Small intestine (tissue), 7 donors: ENCODE measurements at regions not wholly inside any gene's neighbourhood (a gene's known extent, or its start where the extent isn't known, plus 50 kb on each side); places are given as distances from the start of the nearest gene placed in this dataset.

Source experiments
- DNase-seq, 2 donors: peaks; one replicate each; pipeline versions ENCODE4 v3.0.0 to v3.0.0-alpha.2; 2013
- FAIRE-seq: peaks from 2 replicates; lab custom pipeline; 2012; peaks lifted over from hg19 to GRCh38; lab: Jason Lieb, UNC
- H3K27ac ChIP-seq, 3 donors: one replicate each; pipeline ENCODE4 v1.5.1; 2013; ENCODE audit warnings: low read length in 2 of 3, mild to moderate bottlenecking in 2 of 3, control low read depth in 1 of 3, inconsistent platforms in 1 of 3, low read depth in 1 of 3, moderate library complexity in 1 of 3
- H3K27me3 ChIP-seq, 3 donors: one replicate each; pipeline ENCODE4 v1.6.1; 2013; ENCODE audit warnings: low read length in 3 of 3, inconsistent platforms in 1 of 3; ENCODE audit not compliant: control insufficient read depth in 3 of 3, insufficient read depth in 3 of 3
- H3K36me3 ChIP-seq, 3 donors: one replicate each; pipeline ENCODE4 v1.6.1; 2013; ENCODE audit warnings: low read length in 3 of 3, inconsistent platforms in 1 of 3, low read depth in 1 of 3, mild to moderate bottlenecking in 1 of 3, moderate library complexity in 1 of 3; ENCODE audit not compliant: control insufficient read depth in 3 of 3, insufficient read depth in 2 of 3
- H3K4me1 ChIP-seq, 3 donors: one replicate each; pipeline ENCODE4 v1.6.1; 2013; ENCODE audit warnings: low read length in 2 of 3, inconsistent platforms in 1 of 3, low read depth in 1 of 3, mild to moderate bottlenecking in 1 of 3, moderate library complexity in 1 of 3; ENCODE audit not compliant: control insufficient read depth in 3 of 3, insufficient read depth in 2 of 3
- H3K4me3 ChIP-seq, 3 donors: one replicate each; pipeline ENCODE4 v1.5.1; 2013; ENCODE audit warnings: low read length in 3 of 3, control low read depth in 1 of 3, inconsistent platforms in 1 of 3, low read depth in 1 of 3, mild to moderate bottlenecking in 1 of 3, moderate library complexity in 1 of 3
- H3K9me3 ChIP-seq, 2 donors: one replicate each; pipeline ENCODE4 v1.6.1; 2013; ENCODE audit warnings: low read depth in 1 of 2, low read length in 1 of 2; ENCODE audit not compliant: control insufficient read depth in 2 of 2, insufficient read depth in 1 of 2
- WGBS, 3 donors: extraction: QIAGEN DNeasy Blood & Tissue Kit; methylation state at CpG; one replicate each; pipeline ENCODE4 v1.1.7; 2013; 5-methylcytosine and 5-hydroxymethylcytosine counted together
- donor health status: healthy with polysubstance abuse.
- donor health status: control.
- donor health status: control.
- donor health status: Bipolar disorder and iron deficiency.
- donor health status: healthy.

DNA sequence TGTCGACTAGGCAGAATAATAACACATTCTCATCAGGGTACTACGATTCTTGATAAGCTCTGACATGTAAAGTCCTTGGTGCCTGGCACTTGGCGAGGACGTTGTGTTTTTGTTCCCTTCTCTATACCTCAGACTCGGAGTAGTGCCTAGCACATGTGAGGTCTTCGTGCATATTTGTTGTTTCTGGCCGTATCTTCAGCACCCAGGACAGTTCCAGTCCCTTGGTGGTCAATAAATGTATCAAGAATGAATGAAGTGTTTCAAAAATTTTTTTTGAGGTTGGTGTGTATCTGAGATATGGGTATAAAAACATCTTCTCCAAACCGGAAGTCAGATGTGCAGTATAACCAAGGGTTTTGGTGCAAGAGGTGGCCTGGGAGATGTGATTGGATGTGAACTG lies 198.2 kb downstream of the AACS start:
- H3K27ac ChIP-seq, result no peak overlapping the region
- no peaks in the 10 kb centered on the region for H3K4me1 ChIP-seq
- FAIRE-seq (no peak), DNase-seq (no peak)
- no peaks in the 10 kb centered on the region for H3K36me3 ChIP-seq
- H3K4me3 ChIP-seq, result no peak overlapping the region
- H3K27me3 ChIP-seq, result no peaks in the 10 kb centered on the region
- peaks cover 0 to 5% of the 10 kb centered on the region in 2 donors for H3K9me3 ChIP-seq
- WGBS, 3 donors, result 84 to 89% (median 84%) methylated on average over 8 of the region's 8 CpGs

DNA sequence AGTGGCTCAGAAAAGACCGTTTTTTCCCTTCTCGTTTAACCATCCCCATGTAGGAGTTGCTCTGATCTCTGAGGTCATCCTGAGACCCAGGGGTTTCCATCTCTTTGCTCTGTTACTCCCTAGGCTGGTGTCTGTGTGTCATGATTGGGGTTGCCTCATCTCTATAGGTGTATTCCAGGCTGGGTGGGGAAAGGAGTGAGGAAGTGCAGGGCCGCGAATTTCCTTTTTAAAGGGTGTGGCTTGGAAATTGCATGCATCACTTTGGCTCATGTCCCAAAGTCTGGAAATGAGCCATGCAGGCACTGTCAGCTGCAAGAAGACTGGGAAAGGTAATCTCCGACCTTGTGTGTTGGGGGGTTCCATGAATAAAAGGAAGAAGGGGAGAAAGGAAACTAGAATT lies 201.9 kb downstream of the AACS start:
- no peak overlapping the region for H3K27ac ChIP-seq
- no peak for DNase-seq
- no peaks in the 10 kb centered on the region for H3K4me1 ChIP-seq
- WGBS, 3 donors, result 60 to 73% (median 63%) methylated on average over 5 of the region's 5 CpGs
- H3K27me3 ChIP-seq, result no peaks in the 10 kb centered on the region
- no peak overlapping the region for H3K4me3 ChIP-seq
- no peak for FAIRE-seq
- H3K9me3 ChIP-seq, result peaks cover 0 to 5% of the 10 kb centered on the region in 2 donors
- no peaks in the 10 kb centered on the region for H3K36me3 ChIP-seq

DNA sequence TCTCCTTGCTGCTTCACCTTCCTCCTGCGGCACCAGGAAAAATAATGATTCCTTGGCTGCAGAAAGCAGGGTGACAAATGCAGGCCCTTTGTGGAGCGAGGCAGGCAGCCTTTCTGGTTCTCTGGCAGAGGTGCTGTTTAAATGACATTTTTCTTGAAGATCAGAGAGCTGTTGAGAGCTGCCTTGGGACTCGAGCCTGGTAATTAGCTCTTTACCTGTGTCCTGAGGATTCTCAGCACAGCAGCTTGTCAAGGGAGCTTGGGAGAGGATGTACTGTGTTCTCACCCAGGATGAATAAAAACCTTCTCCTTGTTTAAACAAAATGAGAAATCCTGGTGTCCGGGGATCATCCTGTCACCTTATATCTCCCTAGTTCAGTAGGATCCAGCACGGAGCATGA lies 204.0 kb downstream of the AACS start:
- H3K4me3 ChIP-seq, result no peak overlapping the region
- no peak overlapping the region for H3K27ac ChIP-seq
- 62 to 65% (median 65%) methylated on average over 5 of the region's 5 CpGs for WGBS, 3 donors
- no peaks in the 10 kb centered on the region for H3K4me1 ChIP-seq
- H3K27me3 ChIP-seq, result no peaks in the 10 kb centered on the region
- no peaks in the 10 kb centered on the region for H3K36me3 ChIP-seq
- FAIRE-seq (no peak), DNase-seq (no peak)
- no peaks in the 10 kb centered on the region for H3K9me3 ChIP-seq

DNA sequence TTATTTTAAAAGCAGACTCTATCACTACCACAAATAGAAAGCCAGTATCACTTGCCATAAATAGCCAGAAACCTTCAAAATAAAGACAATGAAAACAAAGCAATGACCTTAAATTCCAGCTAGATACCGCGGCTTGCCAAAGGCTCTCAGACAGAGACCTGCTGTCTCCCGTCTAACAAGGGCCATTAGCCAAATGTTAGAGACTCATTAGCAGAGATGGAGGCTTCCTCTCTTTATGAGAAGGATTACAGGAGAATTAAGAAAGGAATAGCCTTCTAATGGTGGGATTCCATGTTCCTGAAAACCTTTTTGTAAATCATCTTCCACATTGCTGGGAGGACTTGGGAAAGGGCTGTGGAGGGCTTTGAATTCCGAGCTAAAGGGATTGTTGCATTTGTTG lies 206.7 kb downstream of the AACS start:
- no peaks in the 10 kb centered on the region for H3K9me3 ChIP-seq
- H3K4me1 ChIP-seq, result no peaks in the 10 kb centered on the region
- WGBS, 3 donors, result 48 to 62% (median 54%) methylated on average over 4 of the region's 4 CpGs
- no peak overlapping the region for H3K4me3 ChIP-seq
- FAIRE-seq (no peak), DNase-seq (no peak)
- no peaks in the 10 kb centered on the region for H3K27me3 ChIP-seq
- H3K27ac ChIP-seq, result no peak overlapping the region
- H3K36me3 ChIP-seq, result no peaks in the 10 kb centered on the region

DNA sequence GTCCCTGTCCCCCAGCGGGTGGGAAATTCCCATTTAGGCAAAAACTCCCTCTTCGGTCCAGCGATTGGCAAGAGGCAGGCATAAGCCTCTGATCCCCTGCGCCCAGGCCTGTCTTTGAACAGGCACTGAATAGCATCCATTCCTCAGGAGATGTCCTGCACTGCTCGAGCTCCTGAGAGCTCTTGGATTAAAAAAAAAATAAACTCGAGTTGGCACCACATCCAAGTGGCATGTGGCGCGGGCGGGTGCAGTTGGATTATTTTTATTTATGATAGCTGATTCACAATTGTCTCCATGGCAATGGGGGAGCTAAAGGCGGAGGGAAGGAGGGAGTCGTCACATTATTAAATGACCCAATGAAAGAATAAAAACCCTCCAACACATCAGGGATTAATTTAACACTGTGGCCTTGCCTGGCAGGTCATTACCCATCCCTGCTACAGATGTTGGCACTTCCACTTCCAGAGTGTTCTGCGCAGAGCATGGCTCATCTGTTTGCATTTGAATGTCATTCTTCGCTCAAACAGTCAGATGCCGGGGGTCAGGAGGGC lies 207.2 kb downstream of the AACS start:
- WGBS, 3 donors, result 77 to 82% (median 82%) methylated on average over 14 of the region's 14 CpGs
- no peak for FAIRE-seq

DNA sequence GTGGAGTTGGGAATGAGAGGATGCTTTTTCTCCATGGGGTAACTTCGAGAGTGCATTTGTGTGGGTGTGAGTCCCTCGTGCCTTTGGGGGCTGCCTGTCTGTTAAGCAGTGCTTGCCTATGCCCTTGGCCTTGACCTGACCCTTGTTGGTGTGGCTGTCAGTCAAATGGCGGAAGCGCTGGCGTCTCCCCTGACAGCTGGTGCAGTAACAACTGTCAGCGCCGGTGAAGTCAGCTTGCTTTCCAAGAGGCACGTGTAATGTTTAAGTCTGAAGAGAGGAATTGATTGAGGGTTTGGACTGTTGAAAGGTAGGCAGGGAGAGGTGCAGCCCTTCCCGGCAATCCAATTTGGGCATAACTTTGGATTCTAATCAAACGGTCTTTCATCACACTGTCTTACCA lies 211.3 kb downstream of the AACS start:
- H3K27me3 ChIP-seq, result peaks cover 0 to 4% (median 0%) of the 10 kb centered on the region in 3 donors
- no peaks in the 10 kb centered on the region for H3K4me1 ChIP-seq
- FAIRE-seq (no peak), DNase-seq (no peak)
- no peak overlapping the region for H3K4me3 ChIP-seq
- H3K27ac ChIP-seq, result no peak overlapping the region
- no peaks in the 10 kb centered on the region for H3K36me3 ChIP-seq
- 73 to 78% (median 78%) methylated on average over 10 of the region's 10 CpGs for WGBS, 3 donors
- no peaks in the 10 kb centered on the region for H3K9me3 ChIP-seq

More for the DNA sequence above, 207.2 kb downstream of the AACS start:
- no peaks in the 10 kb centered on the region for H3K36me3 ChIP-seq
- H3K9me3 ChIP-seq, result no peaks in the 10 kb centered on the region
- H3K27ac ChIP-seq, result no peak overlapping the region
- no peaks in the 10 kb centered on the region for H3K27me3 ChIP-seq
- DNase-seq, result no peak
- no peaks in the 10 kb centered on the region for H3K4me1 ChIP-seq
- H3K4me3 ChIP-seq, result no peak overlapping the region

DNA sequence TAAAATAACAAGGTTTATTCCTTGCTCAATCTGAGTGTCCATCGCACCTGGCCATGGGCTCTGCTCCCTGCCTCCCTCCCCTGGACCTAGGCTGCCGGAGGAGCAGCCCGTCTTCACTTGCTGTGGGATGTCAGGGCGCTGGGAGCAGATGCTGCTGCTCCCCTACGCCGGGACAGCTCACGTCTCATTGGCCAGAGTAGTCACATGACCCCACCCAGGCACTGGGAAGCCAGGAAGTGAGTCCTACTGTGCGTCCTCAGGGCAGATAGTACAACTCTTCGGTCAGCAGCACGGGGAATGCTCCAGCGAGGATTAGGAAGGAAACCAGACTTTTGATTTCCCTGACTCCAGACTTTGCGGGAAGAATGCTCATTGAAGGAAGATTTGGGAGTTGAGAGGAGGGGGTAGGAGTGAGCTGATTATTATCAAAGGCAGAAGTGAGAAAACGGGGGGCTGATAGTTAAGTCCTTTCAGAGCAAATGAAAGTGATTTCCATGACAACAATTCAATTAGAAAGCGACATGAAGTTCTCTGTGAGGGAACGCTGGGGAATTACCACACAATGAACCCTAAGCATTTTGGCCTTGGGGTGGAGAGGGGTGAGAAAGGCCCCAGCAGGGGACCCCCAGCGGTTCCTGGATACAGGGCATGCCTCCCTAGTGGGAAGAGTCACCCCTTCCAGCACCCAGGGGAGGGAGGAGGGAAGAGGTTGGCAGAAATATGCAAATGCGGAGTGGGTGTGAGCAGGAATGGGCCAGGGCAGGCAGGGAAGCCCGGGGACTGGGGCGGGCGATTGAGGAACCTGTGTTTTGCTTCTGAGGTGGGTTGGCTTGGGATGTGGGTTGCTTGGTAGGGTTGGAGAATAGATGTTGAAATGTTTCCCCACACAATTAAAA lies 215.5 kb downstream of the AACS start:
- Histone ChIP-seq H3K4me1 (no peaks in the 10 kb centered on the region), H3K36me3 (no peaks in the 10 kb centered on the region), H3K9me3 (no peaks in the 10 kb centered on the region), H3K4me3 (no peak overlapping the region), H3K27me3 (peaks cover 0 to 4% (median 0%) of the 10 kb centered on the region in 3 donors), H3K27ac (no peak overlapping the region)
- WGBS, 3 donors, result 18 to 27% (median 26%) methylated on average over 20 of the region's 20 CpGs
- FAIRE-seq (no peak), DNase-seq (no peak)

DNA sequence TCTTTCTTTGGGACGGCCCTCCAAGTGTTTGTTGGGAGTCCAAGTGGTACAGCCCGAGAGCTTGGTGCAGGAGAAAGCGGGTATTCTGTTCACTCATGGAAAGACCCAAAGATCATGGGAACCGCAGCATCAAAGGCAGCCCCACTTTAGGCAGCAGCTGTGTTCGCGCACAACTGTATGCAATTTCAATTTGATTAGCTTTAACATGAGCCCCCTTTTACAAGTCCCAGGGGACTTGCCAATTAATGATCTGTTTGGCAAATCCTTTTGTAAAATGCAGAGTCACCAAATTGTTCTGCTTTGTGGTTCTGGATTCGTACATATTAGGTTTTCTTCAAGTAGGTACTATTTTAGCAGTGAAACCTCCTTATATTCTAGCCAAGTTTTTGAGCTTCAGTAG lies 217.7 kb downstream of the AACS start:
- Histone ChIP-seq H3K9me3 (no peaks in the 10 kb centered on the region), H3K4me3 (no peak overlapping the region), H3K27ac (no peak overlapping the region), H3K36me3 (no peaks in the 10 kb centered on the region), H3K4me1 (no peaks in the 10 kb centered on the region), H3K27me3 (peaks cover 0 to 4% (median 0%) of the 10 kb centered on the region in 3 donors)
- FAIRE-seq (no peak), DNase-seq (no peak)
- 85 to 88% (median 87%) methylated on average over 7 of the region's 7 CpGs for WGBS, 3 donors
